ENCODE measurements at regions not wholly inside any gene's neighbourhood (a gene's known extent, or its start where the extent isn't known, plus 50 kb on each side); places are given as distances from the start of the nearest gene placed in this dataset.
"Not testable (repeated sequence)": the region's sequence is repeated elsewhere in the genome, so short reads cannot be mapped to it uniquely, and the experiment has no call there.

GRCh38 chr7:86049910-86050309 is 593.8 kb upstream of the GRM3 start:
- Mint-ChIP-seq H3K9me3 (peaks cover 10% of the 10 kb centered on the region), H3K4me1 (ENCODE audit: low read depth) (no peaks in the 10 kb centered on the region), H3K27me3 (no peaks in the 10 kb centered on the region), H3K4me3 (no peak overlapping the region), H3K36me3 (no peaks in the 10 kb centered on the region), H3K27ac (no peak overlapping the region)
- intact Hi-C loops (cut with micrococcal nuclease) = no loop called here
- POLR2A ChIA-PET = no interaction called here
- no peak for DNase-seq
- CTCF ChIA-PET = no interaction called here

DNA sequence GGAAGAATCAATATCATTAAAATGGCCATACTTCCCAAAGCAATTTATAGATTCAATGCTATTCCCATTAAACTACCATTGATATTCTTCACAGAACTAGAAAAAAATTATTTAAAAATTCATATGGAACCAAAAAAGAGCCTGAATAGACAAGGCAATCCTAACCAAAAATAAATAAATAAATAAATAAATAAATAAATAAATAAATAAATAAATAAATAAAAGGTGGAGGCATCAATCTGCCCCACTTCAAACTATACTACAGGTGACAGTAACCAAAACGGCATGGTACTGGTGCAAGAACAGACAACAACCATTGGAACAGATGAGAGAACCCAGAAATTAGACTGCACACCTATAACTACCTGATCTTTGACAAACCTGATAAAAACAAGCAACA is 598.5 kb upstream of the GRM3 start:
- H3K27ac Mint-ChIP-seq; intact Hi-C loops (cut with micrococcal nuclease); H3K4me3 Mint-ChIP-seq; POLR2A ChIA-PET; CTCF ChIA-PET; DNase-seq; H3K36me3 Mint-ChIP-seq; H3K4me1 Mint-ChIP-seq (ENCODE audit: low read depth); H3K27me3 Mint-ChIP-seq: not testable (repeated sequence)
- H3K9me3 Mint-ChIP-seq = peaks cover 15% of the 10 kb centered on the region

DNA sequence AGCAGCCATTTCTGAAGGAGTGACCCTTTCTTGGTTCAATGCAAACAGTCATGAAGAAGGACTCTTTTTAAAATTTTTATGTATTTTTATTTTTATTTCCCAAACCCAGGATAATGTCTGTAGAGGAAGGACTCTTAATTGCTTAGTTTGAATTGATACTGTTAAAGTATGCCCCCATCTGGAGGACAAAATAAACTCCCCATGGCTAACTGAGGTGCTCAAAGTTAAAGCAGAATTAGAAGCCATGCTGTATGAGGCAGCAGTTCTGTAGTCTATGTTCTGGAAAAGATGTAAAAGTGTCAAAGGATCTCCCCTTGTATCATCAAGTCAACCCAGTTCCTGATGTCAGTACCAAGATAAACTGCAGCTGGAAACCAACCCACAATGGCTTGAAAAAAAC is 617.9 kb upstream of the GRM3 start:
- H3K36me3 Mint-ChIP-seq = no peaks in the 10 kb centered on the region
- no peaks in the 10 kb centered on the region for H3K4me1 Mint-ChIP-seq (ENCODE audit: low read depth)
- no peak for DNase-seq
- POLR2A ChIA-PET = no interaction called here
- CTCF ChIA-PET = no interaction called here
- peaks cover 4% of the 10 kb centered on the region for H3K9me3 Mint-ChIP-seq
- H3K27me3 Mint-ChIP-seq = no peaks in the 10 kb centered on the region
- H3K4me3 Mint-ChIP-seq = no peak overlapping the region
- H3K27ac Mint-ChIP-seq = no peak overlapping the region
- intact Hi-C loops (cut with micrococcal nuclease) = no loop called here

- H3K27ac Mint-ChIP-seq = no peak overlapping the region
- POLR2A ChIA-PET = no interaction called here
- DNase-seq = no peak
- CTCF ChIA-PET = no interaction called here
- no peaks in the 10 kb centered on the region for H3K36me3 Mint-ChIP-seq
- H3K4me1 Mint-ChIP-seq (ENCODE audit: low read depth) = no peaks in the 10 kb centered on the region
- no peak overlapping the region for H3K4me3 Mint-ChIP-seq
- H3K27me3 Mint-ChIP-seq = no peaks in the 10 kb centered on the region
- intact Hi-C loops (cut with micrococcal nuclease) = loop anchor here (10.0 kb wide), 1 partner anchor 61 kb away; no protein-coding TSS in a partner anchor
- no peaks in the 10 kb centered on the region for H3K9me3 Mint-ChIP-seq
Observed at GRCh38 chr7:86013662-86014061, 630.0 kb upstream of the GRM3 start.

DNA sequence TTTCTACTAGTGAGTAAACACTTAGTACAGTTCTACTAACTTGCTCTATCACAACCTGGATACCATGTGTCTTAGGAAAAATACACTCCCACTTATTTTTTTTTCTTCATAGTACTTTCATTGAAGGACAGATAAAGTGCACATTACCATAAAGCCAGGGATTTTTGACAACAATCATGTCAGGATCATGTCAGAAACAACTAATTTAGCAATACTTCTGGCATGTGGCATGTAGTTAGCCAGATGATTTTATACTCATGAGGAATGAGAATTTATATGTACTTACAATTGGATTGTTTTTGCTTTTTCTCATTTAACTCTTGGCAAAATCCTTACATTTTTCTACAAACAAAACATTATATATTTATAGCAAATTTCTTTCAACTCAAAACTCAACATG is 630.7 kb upstream of the GRM3 start:
- no peak overlapping the region for H3K4me3 Mint-ChIP-seq
- no peaks in the 10 kb centered on the region for H3K36me3 Mint-ChIP-seq
- no peak for DNase-seq
- ChIA-PET POLR2A (no interaction called here), CTCF (no interaction called here)
- H3K27ac Mint-ChIP-seq = no peak overlapping the region
- no peaks in the 10 kb centered on the region for H3K4me1 Mint-ChIP-seq (ENCODE audit: low read depth)
- H3K27me3 Mint-ChIP-seq = no peaks in the 10 kb centered on the region
- intact Hi-C loops (cut with micrococcal nuclease) = loop anchor here (10.0 kb wide), 1 partner anchor 62 kb away; no protein-coding TSS in a partner anchor
- H3K9me3 Mint-ChIP-seq = no peaks in the 10 kb centered on the region

DNA sequence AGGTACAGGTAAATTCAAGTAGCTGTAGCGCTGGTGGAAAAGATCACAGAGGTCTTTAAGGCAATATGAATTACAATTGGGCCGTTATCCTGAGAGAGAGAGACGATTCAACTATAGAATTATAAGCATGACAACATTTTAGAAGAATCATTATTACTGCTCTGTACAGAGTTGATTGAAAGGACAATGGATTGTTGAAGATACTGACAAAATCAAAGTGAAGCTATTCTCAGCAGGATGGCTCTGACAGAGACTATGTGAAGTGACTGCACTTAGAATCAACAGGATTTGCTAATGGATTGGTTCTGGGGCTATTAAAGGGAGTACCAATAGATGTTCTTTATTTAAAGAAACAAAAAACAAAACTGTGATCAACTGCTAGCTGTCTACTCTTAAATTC is 634.8 kb upstream of the GRM3 start:
- Mint-ChIP-seq H3K27me3 (no peaks in the 10 kb centered on the region), H3K9me3 (peaks cover 9% of the 10 kb centered on the region), H3K27ac (no peak overlapping the region), H3K4me3 (no peak overlapping the region), H3K36me3 (no peaks in the 10 kb centered on the region), H3K4me1 (ENCODE audit: low read depth) (no peaks in the 10 kb centered on the region)
- POLR2A ChIA-PET = no interaction called here
- CTCF ChIA-PET = no interaction called here
- no peak for DNase-seq
- intact Hi-C loops (cut with micrococcal nuclease) = no loop called here

GRCh38 chr7:86006909-86007308 is 636.8 kb upstream of the GRM3 start:
- Mint-ChIP-seq H3K4me3 (no peak overlapping the region), H3K36me3 (no peaks in the 10 kb centered on the region), H3K4me1 (ENCODE audit: low read depth) (no peaks in the 10 kb centered on the region), H3K27me3 (no peaks in the 10 kb centered on the region), H3K9me3 (peaks cover 21% of the 10 kb centered on the region), H3K27ac (no peak overlapping the region)
- intact Hi-C loops (cut with micrococcal nuclease) = no loop called here
- ChIA-PET POLR2A (no interaction called here), CTCF (no interaction called here)
- no peak for DNase-seq

DNA sequence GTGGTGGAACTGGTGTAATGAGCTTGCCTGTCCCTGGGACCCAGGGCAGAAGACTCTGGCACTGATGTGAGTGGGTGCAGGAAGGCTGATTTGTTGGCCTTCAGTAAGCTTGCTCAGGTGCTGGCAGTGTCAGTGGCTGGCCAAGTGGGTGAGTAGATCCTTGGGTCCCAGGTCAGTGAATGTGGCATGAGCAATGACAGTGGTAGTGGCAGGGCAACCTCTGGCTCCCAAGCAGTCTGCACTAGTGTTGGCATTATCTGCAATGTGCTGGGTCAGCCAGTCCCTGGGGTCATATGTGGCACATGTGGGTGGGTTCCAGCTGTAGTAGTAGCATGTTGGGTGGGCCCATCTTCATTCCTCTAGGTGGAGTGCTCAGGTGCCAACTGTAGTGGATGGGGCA is 640.9 kb upstream of the GRM3 start:
- intact Hi-C loops (cut with micrococcal nuclease) = no loop called here
- no peak for DNase-seq
- no peaks in the 10 kb centered on the region for H3K4me1 Mint-ChIP-seq (ENCODE audit: low read depth)
- ChIA-PET CTCF (no interaction called here), POLR2A (no interaction called here)
- H3K9me3 Mint-ChIP-seq = peaks cover 43% of the 10 kb centered on the region
- no peaks in the 10 kb centered on the region for H3K27me3 Mint-ChIP-seq
- no peaks in the 10 kb centered on the region for H3K36me3 Mint-ChIP-seq
- no peak overlapping the region for H3K27ac Mint-ChIP-seq
- H3K4me3 Mint-ChIP-seq = no peak overlapping the region

DNA sequence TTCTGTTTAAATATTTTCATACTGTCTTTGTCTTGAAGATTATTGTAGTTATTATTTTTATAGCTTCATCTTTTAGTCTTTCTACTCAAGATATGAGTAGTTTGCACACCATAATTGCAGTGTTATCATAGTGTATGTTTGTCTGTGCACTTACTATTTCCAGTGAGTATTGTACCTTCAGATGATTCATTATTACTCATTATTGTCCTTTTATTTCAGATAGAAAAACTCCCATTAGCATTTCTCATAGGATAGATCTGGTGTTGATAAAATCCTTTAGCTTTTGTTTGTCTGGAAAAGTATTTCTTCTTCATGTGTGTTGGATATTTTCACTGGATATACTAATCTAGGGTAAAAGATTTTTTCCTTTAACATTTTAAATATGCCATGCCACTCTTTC is 646.2 kb upstream of the GRM3 start:
- H3K36me3 Mint-ChIP-seq = no peaks in the 10 kb centered on the region
- DNase-seq = no peak
- H3K9me3 Mint-ChIP-seq = peaks cover 35% of the 10 kb centered on the region
- H3K27me3 Mint-ChIP-seq = no peaks in the 10 kb centered on the region
- intact Hi-C loops (cut with micrococcal nuclease) = no loop called here
- POLR2A ChIA-PET = no interaction called here
- H3K27ac Mint-ChIP-seq = no peak overlapping the region
- CTCF ChIA-PET = no interaction called here
- no peak overlapping the region for H3K4me3 Mint-ChIP-seq
- H3K4me1 Mint-ChIP-seq (ENCODE audit: low read depth) = no peaks in the 10 kb centered on the region

DNA sequence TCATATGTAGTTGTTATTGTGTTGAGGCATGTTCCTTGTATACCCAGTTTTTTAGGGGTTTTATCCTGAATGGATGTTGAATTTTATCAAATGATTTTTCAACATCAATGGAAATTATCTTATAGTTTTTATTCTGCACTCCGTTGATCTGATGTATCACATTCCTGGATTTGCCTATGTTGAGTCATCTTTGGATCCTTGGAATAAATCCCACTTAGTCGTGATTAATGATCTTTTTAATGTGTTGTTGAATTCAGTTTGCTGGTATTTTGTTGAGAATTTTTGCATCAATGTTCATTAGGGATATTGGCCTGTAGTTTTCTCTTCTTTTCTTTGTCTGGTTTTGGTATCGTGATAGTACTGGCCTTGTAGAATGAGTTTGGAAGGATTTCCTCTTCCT is 648.6 kb upstream of the GRM3 start:
- H3K9me3 Mint-ChIP-seq = peaks cover 22% of the 10 kb centered on the region
- H3K27me3 Mint-ChIP-seq = no peaks in the 10 kb centered on the region
- H3K27ac Mint-ChIP-seq = no peak overlapping the region
- intact Hi-C loops (cut with micrococcal nuclease) = no loop called here
- DNase-seq = no peak
- no peaks in the 10 kb centered on the region for H3K4me1 Mint-ChIP-seq (ENCODE audit: low read depth)
- CTCF ChIA-PET = no interaction called here
- no peaks in the 10 kb centered on the region for H3K36me3 Mint-ChIP-seq
- POLR2A ChIA-PET = no interaction called here
- H3K4me3 Mint-ChIP-seq = no peak overlapping the region

DNA sequence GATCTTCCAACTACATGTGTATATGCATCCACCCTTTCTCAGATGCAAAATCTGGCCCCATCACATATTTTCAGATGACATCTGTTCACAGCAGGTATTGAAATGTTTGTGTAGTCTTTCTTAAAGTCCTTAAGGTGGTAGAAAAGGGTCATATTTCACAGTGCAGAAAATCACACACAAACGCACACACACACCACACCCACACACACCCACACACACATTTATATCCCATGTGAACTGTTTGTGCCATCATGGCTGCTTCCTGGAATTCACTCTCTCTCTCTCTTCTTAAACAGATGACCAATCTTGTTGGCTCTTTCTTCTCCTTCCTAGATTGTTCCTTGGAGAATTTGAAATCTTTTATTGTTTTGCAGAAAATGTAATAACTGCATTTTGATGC is 663.0 kb upstream of the GRM3 start:
- ChIA-PET CTCF (no interaction called here), POLR2A (no interaction called here)
- H3K27me3 Mint-ChIP-seq = no peaks in the 10 kb centered on the region
- no peak for DNase-seq
- intact Hi-C loops (cut with micrococcal nuclease) = no loop called here
- H3K9me3 Mint-ChIP-seq = peaks cover 5% of the 10 kb centered on the region
- H3K36me3 Mint-ChIP-seq = no peaks in the 10 kb centered on the region
- H3K4me3 Mint-ChIP-seq = no peak overlapping the region
- no peak overlapping the region for H3K27ac Mint-ChIP-seq
- H3K4me1 Mint-ChIP-seq (ENCODE audit: low read depth) = no peaks in the 10 kb centered on the region

GRCh38 chr7:85974176-85974575 is 669.5 kb upstream of the GRM3 start:
- H3K27ac Mint-ChIP-seq = no peak overlapping the region
- ChIA-PET CTCF (no interaction called here), POLR2A (no interaction called here)
- intact Hi-C loops (cut with micrococcal nuclease) = no loop called here
- no peak for DNase-seq
- peaks cover 5% of the 10 kb centered on the region for H3K9me3 Mint-ChIP-seq
- H3K4me3 Mint-ChIP-seq = no peak overlapping the region
- no peaks in the 10 kb centered on the region for H3K27me3 Mint-ChIP-seq
- no peaks in the 10 kb centered on the region for H3K4me1 Mint-ChIP-seq (ENCODE audit: low read depth)
- no peaks in the 10 kb centered on the region for H3K36me3 Mint-ChIP-seq

DNA sequence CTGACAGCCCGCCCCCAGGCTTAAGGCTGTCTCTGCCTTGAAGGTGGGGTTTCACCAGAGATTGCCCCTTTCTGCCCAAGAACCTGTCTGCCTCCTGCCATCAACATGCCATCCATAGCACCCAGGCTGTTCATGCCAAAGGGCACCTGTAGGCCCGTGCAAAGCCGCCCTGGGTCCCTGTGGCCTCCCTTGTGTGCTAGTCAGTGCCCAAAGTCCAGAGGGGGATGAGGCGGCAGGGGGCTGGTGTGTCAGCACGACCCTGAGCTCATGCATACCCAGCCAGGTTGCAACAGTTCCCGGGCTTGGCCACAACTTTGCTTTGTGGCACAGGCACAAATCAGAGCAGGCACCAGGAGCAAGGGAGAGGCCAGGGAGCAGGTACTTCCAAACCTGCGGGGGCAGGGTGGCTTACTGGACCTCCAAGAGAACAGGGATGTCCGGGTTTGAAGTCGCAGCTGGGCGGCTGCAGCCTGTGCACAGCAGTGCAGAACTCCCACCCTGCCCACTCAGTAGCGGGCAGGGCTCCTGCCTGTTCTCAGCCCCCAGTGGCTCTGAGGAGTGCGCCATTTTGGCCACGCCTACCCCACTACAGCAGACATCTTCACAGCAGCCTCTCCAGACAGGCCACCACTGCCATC is 671.1 kb upstream of the GRM3 start:
- ChIA-PET CTCF (no interaction called here), POLR2A (no interaction called here)
- Mint-ChIP-seq H3K9me3 (no peaks in the 10 kb centered on the region), H3K4me3 (no peak overlapping the region), H3K27ac (no peak overlapping the region), H3K27me3 (no peaks in the 10 kb centered on the region), H3K4me1 (ENCODE audit: low read depth) (no peaks in the 10 kb centered on the region), H3K36me3 (no peaks in the 10 kb centered on the region)
- DNase-seq = no peak
- intact Hi-C loops (cut with micrococcal nuclease) = no loop called here

DNA sequence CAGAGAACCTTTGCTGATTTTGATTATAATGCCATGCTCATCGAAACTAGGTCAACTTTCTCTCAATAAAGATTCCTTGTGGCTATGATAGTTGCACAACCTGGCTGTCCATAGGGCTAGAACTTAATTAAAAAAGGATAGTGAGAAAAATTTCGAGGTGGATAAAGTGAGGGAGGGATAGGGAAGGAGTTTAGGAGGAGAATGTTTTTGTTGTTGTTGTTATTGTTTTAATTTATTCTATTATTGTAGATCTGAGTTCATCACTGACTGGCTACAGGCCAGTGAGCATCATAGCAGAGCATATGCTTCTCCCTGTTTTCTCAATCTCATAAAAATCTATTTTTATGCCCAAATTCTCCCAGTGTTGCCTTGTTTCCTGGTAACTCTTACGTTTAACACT is 688.7 kb upstream of the GRM3 start:
- H3K27me3 Mint-ChIP-seq = no peaks in the 10 kb centered on the region
- H3K4me3 Mint-ChIP-seq = no peak overlapping the region
- no peaks in the 10 kb centered on the region for H3K9me3 Mint-ChIP-seq
- no peak for DNase-seq
- ChIA-PET CTCF (no interaction called here), POLR2A (no interaction called here)
- intact Hi-C loops (cut with micrococcal nuclease) = no loop called here
- H3K36me3 Mint-ChIP-seq = no peaks in the 10 kb centered on the region
- no peaks in the 10 kb centered on the region for H3K4me1 Mint-ChIP-seq (ENCODE audit: low read depth)
- H3K27ac Mint-ChIP-seq = no peak overlapping the region
